H1 (cell line): ENCODE measurements at regions not wholly inside any gene's neighbourhood (a gene's known extent, or its start where the extent isn't known, plus 50 kb on each side); places are given as distances from the start of the nearest gene placed in this dataset.

Experiments used
- CEBPB ChIP-seq: IDR thresholded peaks from 2 replicates; pipeline ENCODE4 v1.6.1; 2012; ENCODE audit warnings: low read depth, low read length
- GABPA ChIP-seq: IDR thresholded peaks from 2 replicates; pipeline ENCODE4 v1.6.1; 2011; ENCODE audit warnings: mild to moderate bottlenecking, low read length, moderate library complexity, borderline replicate concordance; ENCODE audit not compliant: insufficient read depth
- JUND ChIP-seq: IDR thresholded peaks from 2 replicates; pipeline ENCODE4 v1.6.1; 2011; ENCODE audit warnings: mild to moderate bottlenecking, improper control_type of control experiment, low read length
- MAFK ChIP-seq: IDR thresholded peaks from 2 replicates; pipeline ENCODE4 v1.6.1; 2012; ENCODE audit warnings: low read depth, mild to moderate bottlenecking, improper control_type of control experiment, low read length
- RAD21 ChIP-seq, 2 experiments: IDR thresholded peaks in 1 of 2; conservative IDR thresholded peaks in 1 of 2; 2 replicates each; pipeline ENCODE4 v1.6.1; 2011; ENCODE audit warnings: low read depth in 2 of 2, low read length in 2 of 2, improper control_type of control experiment in 1 of 2, inconsistent platforms in 1 of 2, mild to moderate bottlenecking in 1 of 2, moderate library complexity in 1 of 2
- TBP ChIP-seq: IDR thresholded peaks from 2 replicates; pipeline ENCODE4 v1.6.1; 2011; ENCODE audit warnings: low read depth, low read length, improper control_type of control experiment
- TEAD4 ChIP-seq: IDR thresholded peaks from 2 replicates; pipeline ENCODE4 v1.6.1; 2012; ENCODE audit warnings: low read depth, low read length, inconsistent platforms, mixed read lengths

DNA sequence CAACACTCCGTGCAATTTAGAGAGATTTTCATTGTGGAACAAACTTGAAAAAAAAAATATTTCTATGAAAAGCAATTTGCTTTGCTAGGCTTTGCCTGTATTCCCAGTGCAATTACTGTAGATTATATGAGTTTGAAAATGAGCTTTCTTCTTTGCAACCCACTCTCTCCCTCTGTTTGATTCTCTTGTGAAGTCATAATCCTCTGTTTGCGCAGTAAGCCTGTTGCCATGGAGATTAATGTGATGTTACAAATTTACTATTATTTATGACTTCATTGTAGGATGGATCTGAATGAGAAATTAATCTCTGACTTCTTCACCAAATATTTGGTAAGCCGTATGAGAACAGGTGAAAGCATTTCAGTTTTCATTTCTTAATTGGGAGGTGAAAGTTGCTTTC lies 320.3 kb downstream of the SPATA31D1 start (continued):
- TF ChIP-seq GABPA (no peak), JUND (no peak), TBP (no peak), MAFK (no peak), RAD21 (IDR thresholded peaks at IDR 0.05 in 1 of 2, conservative IDR thresholded peaks at IDR 0.05 in 1 of 2; ENCODE audit: low read depth in 2 of 2, low read length in 2 of 2) (no peak), CEBPB (no peak), TEAD4 (no peak)
